Activated naive CD4-positive, alpha-beta T cell treated with anti-CD3 and anti-CD28 coated beads, Interleukin-2, amount 50 U/mL, for 24 hours (primary cell): ENCODE measurements at regions not wholly inside any gene's neighbourhood (a gene's known extent, or its start where the extent isn't known, plus 50 kb on each side); places are given as distances from the start of the nearest gene placed in this dataset.

Experiments used
- H3K27ac Mint-ChIP-seq: one replicate; pipeline ENCODE4 v1.8.0; 2021; ENCODE audit warnings: mild to moderate bottlenecking, mixed read lengths
- H3K27me3 Mint-ChIP-seq: one replicate; pipeline ENCODE4 v1.8.0; 2021; ENCODE audit warnings: mixed read lengths
- H3K36me3 Mint-ChIP-seq: one replicate; pipeline ENCODE4 v1.8.0; 2021; ENCODE audit warnings: mixed read lengths
- H3K4me1 Mint-ChIP-seq: one replicate; pipeline ENCODE4 v1.8.0; 2021; ENCODE audit warnings: mixed read lengths
- H3K4me3 Mint-ChIP-seq: one replicate; pipeline ENCODE4 v1.8.0; 2021; ENCODE audit warnings: mild to moderate bottlenecking, mixed read lengths
- H3K9me3 Mint-ChIP-seq: one replicate; pipeline ENCODE4 v1.8.0; 2021; ENCODE audit warnings: mixed read lengths

DNA sequence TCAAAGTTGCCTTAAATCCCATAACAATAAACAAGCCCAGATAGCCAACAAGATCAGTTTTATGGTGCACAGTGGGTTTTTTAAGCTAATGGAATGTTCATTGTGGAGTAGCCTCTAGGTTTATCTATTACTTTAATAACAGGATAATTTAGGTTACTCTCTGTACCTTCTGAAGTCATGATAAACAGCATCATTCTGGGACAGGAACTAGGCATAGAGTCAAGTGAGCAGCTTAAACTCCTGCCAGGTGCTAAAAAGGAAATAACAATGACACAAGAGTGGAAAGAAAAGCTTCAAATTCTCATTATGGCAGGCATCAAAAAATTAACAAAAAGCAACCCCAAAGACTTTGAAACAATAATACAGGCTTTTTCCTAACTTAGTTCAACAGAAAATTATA lies 228.8 kb downstream of the HACE1 start:
- no peaks in the 10 kb centered on the region for H3K36me3 Mint-ChIP-seq
- H3K27ac Mint-ChIP-seq = no peak overlapping the region
- no peaks in the 10 kb centered on the region for H3K9me3 Mint-ChIP-seq
- H3K4me1 Mint-ChIP-seq = no peaks in the 10 kb centered on the region
- H3K4me3 Mint-ChIP-seq = no peak overlapping the region
- peaks cover 12% of the 10 kb centered on the region for H3K27me3 Mint-ChIP-seq

DNA sequence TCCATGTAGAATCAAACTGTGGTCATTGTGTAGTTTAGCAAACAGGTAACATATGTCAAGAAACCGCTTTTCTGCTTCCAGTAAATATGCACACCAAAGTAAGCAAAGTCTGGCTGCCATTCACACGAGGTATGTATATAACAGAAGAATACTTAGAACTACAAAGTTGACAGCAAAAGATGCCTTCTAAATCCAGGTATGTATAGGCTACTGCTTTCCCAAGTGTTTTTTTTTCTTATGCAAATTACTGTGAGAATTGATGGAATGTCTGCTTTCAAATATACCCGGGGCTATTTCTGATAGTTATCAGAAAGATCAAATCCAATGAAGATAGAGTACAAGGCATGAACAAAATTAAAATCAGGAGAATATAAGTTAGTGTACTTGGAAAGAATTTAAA lies 229.2 kb downstream of the HACE1 start:
- Mint-ChIP-seq H3K4me1 (no peaks in the 10 kb centered on the region), H3K27me3 (peaks cover 13% of the 10 kb centered on the region), H3K27ac (no peak overlapping the region), H3K4me3 (no peak overlapping the region), H3K9me3 (no peaks in the 10 kb centered on the region), H3K36me3 (no peaks in the 10 kb centered on the region)

DNA sequence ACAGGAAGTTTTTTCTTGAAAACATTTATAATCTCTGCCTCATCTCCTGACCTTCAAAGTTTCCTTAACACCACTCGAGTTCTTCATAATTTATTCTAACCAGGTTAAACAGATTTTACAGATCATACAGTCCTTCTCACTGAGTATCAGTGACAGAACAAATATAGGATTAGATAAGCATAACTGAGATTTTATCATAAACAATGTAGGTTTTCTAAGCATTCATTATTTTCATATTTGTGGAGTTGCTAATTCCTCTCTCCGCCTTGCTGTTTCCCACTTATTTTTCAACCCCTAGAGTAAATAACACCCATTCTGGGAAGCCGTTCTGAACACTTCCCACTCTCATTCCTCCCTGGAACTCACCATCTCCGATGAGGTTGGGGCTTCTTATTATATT lies 229.9 kb downstream of the HACE1 start:
- Mint-ChIP-seq H3K4me3 (no peak overlapping the region), H3K9me3 (no peaks in the 10 kb centered on the region), H3K4me1 (no peaks in the 10 kb centered on the region), H3K27ac (no peak overlapping the region), H3K36me3 (no peaks in the 10 kb centered on the region), H3K27me3 (peaks cover 13% of the 10 kb centered on the region)

DNA sequence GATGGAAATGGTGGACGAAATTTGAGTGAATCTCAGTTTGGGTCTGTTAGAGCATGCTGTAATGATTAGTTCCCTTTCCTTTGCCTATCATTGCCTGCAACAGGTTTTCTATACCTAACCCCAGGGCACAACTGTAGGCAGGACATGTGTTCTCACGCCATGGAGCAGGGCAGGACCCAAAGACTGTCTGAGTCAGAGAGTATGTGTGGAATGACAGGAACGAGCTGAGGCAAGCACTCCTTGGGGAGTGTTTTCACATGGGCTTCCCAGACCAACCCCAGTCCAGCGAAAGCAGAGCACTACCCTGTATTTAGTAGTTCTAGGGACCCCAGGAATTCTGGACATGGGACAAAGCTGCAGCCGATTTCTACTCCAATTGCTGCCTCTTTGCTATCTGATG lies 234.2 kb downstream of the HACE1 start:
- Mint-ChIP-seq H3K36me3 (no peaks in the 10 kb centered on the region), H3K27me3 (peaks cover 13% of the 10 kb centered on the region), H3K27ac (no peak overlapping the region), H3K4me1 (peaks cover 6% of the 10 kb centered on the region), H3K9me3 (no peaks in the 10 kb centered on the region), H3K4me3 (no peak overlapping the region)

DNA sequence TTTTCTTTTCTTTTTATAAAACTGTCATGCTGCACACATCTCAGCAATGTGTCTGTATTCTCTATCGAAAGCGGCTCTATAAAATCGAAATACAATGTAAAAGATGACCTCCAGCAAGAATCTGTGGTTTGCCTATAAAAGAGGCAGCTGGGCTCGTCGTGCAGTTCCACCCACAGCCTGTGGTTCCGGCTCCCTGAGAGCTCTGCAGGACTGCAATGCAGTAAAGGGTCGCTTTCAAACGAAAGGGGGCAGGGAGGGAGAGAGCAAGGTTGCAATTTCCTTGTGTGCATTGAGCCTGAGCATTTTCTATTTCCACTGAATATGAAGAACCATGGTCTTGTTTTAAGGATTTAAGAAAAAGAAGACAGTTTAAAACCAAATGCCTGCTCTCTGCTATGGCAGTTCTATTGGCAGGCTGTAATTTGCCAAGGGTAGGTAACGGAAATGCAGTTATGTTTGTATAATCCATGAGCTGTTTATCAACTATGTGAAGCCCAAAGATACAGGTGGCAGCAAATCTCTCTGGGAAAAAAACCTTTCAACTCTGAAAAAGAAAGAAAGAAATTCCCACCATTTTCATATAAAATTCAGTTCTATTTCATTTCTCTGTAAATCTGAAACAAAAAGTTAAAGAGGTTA lies 236.5 kb downstream of the HACE1 start:
- Mint-ChIP-seq H3K27ac (no peak overlapping the region), H3K27me3 (peaks cover 7% of the 10 kb centered on the region), H3K36me3 (no peaks in the 10 kb centered on the region), H3K9me3 (no peaks in the 10 kb centered on the region), H3K4me3 (no peak overlapping the region), H3K4me1 (peaks cover 6% of the 10 kb centered on the region)

DNA sequence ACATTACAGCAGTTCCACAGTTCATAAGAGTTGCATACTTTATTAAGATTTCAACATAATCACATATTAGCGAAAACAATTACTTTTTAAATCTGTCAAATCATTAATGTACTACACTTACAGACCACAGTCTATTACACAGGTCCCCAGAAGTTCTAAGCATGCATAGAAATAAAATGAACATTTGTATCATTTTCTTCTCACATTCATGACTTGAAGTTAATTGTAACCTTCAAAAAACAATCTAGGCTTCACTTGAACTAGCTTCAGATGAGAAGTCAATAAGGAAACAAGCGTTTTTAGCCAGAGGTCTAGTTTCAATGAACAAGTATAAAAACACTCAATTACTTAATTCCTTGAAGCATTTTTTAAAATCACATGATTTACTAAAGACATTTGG lies 238.3 kb downstream of the HACE1 start:
- Mint-ChIP-seq H3K9me3 (no peaks in the 10 kb centered on the region), H3K4me3 (no peak overlapping the region), H3K36me3 (no peaks in the 10 kb centered on the region), H3K27me3 (peaks cover 4% of the 10 kb centered on the region), H3K4me1 (peaks cover 6% of the 10 kb centered on the region), H3K27ac (no peak overlapping the region)

DNA sequence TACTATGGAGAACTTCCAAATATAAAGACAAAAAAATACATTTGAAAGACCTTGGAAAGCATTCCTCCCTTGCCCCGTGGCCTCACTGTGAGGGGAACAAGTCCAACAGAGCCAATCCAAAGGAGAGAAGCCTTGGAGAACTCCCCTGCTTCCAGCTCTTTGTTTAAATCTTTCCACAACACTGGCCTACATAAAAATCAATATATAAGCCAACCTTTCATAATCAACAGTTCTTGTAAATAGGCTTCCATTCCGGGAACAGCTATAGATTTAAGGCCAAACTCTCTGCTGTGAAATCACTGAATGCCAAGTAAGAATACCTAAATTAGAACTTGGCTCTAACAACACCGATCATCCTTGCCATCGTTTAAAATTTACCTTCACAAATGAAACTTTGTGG lies 242.1 kb downstream of the HACE1 start:
- H3K36me3 Mint-ChIP-seq = no peaks in the 10 kb centered on the region

DNA sequence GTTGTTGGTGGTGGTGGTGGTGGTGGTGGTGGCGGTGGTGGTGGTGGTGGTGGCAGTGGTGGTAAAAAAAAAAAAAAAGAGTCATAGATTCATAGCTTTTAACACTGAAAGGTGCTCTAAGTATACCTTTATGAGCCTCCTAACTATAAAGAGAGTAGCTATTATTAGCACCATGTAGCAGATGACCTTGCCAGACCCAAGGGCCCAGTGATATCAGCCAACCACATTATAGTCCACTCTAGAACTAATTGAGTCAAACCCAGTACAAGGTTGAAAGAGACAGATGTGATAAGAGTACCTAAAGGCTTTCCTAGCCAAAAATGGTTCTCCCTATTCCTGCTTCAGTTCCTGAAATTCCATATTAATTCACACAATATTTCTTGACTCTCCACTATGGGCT lies 245.3 kb downstream of the HACE1 start:
- peaks cover 4% of the 10 kb centered on the region for H3K27me3 Mint-ChIP-seq
- H3K9me3 Mint-ChIP-seq = no peaks in the 10 kb centered on the region
- no peaks in the 10 kb centered on the region for H3K36me3 Mint-ChIP-seq
- no peak overlapping the region for H3K27ac Mint-ChIP-seq
- no peaks in the 10 kb centered on the region for H3K4me1 Mint-ChIP-seq
- no peak overlapping the region for H3K4me3 Mint-ChIP-seq

More for the DNA sequence above, 242.1 kb downstream of the HACE1 start:
- Mint-ChIP-seq H3K4me1 (no peaks in the 10 kb centered on the region), H3K4me3 (no peak overlapping the region), H3K27ac (no peak overlapping the region), H3K9me3 (no peaks in the 10 kb centered on the region), H3K27me3 (peaks cover 4% of the 10 kb centered on the region)

DNA sequence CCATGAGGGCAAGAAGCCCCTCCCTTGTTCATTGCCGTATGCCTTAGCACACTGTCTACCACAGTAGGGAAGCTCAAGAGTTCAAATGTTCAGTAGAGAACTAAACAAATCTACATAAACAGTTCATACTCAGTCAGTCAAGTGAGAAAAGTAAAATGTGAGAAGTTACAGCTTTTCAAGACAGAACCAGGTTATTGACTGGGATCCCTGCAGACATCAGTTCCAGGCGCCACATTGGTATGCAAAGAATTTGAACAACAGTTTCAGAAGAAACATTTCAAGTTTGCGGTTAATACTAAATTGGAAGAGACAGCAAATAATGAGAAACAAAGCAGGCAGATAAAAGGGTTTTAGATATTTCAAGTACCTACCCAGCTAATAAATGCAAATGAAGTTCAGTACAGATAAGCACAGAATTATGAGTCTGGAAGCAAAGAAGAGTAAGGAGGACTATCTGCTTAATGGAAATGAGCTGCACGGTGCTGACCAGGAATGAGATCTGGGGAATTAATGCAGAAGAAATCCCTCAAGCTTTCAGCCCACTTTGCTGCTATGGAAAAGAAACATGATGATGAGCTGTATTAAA lies 246.2 kb downstream of the HACE1 start:
- no peak overlapping the region for H3K4me3 Mint-ChIP-seq
- no peaks in the 10 kb centered on the region for H3K36me3 Mint-ChIP-seq
- no peaks in the 10 kb centered on the region for H3K9me3 Mint-ChIP-seq
- no peak overlapping the region for H3K27ac Mint-ChIP-seq
- H3K27me3 Mint-ChIP-seq = peaks cover 7% of the 10 kb centered on the region
- no peaks in the 10 kb centered on the region for H3K4me1 Mint-ChIP-seq

DNA sequence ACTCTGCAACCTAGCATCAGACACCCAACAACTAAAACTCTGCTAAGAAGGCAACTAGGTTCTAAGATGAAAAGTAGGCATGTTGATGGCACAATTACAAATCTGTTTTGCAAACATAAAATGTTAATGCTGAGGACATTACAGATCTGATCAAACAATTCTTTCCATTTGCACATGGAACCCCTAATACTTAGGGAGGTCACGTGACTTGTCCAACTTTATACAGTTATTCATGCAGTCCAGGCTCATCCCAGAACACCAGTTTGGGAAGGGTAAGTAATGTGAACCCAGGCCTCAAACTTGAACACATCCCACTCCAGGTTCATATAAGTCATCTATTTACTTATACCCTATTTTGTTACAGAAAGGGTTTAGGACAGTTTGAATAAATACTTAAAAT lies 247.2 kb downstream of the HACE1 start:
- Mint-ChIP-seq H3K36me3 (no peaks in the 10 kb centered on the region), H3K27me3 (peaks cover 7% of the 10 kb centered on the region), H3K9me3 (no peaks in the 10 kb centered on the region), H3K4me1 (no peaks in the 10 kb centered on the region), H3K27ac (no peak overlapping the region), H3K4me3 (no peak overlapping the region)

DNA sequence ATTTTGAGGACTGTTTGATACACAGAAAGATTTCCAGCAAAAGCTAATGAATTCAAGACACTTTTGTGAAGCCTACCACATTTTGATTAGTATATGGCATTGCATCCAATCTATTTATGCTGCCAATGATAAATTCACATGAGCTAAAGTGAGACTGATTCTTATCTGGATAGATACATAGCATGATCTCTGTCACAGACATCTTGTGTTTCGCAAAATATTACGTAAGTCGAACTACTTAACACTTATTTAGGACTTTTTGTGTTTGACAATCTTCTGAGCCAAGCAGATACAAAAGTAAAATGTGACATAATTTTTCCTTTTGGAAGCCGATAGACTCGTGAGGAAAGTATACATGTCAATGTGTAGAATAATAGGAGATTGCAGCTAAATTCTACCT lies 251.6 kb downstream of the HACE1 start:
- peaks cover 4% of the 10 kb centered on the region for H3K27me3 Mint-ChIP-seq
- peaks cover 2% of the 10 kb centered on the region for H3K4me1 Mint-ChIP-seq
- H3K36me3 Mint-ChIP-seq = no peaks in the 10 kb centered on the region
- H3K9me3 Mint-ChIP-seq = no peaks in the 10 kb centered on the region
- no peak overlapping the region for H3K27ac Mint-ChIP-seq
- H3K4me3 Mint-ChIP-seq = no peak overlapping the region

DNA sequence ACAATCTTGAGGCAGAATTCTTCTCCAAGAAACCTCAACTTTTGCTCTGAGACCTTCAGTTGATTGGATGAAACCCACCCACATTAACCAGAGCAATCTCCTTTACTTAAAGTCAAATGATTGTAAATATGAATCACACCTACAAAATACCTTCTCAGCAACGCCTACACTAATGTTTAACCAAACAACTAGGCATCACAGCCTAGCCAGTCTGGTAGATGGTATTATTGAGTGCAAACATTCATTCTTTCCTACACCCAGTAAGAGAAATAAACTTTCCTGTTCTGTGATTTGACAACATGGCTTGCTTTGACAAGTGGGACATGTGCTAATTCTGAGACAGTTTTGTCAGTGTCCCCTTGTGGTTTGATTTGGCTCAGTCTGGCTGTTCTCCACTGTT lies 252.2 kb downstream of the HACE1 start:
- no peak overlapping the region for H3K27ac Mint-ChIP-seq

DNA sequence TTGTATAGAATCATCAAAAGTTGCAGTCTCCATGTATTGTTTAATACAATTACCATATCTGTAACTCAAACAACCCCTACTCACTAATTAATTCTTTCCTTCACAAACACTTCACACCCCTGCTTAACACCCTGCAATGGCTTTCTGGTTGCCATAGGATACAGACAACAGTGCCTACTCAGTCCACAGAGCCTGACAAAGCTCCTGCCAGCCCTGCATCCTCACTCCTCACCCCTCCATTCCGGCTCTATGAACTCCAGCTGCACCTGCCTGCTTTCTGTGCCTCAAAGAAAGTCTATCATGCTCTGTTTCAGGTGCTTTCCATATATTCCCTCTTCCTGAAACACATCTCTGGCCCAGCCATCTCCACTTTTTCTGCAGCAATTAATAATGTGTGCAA lies 253.4 kb downstream of the HACE1 start:
- Mint-ChIP-seq H3K27me3 (peaks cover 4% of the 10 kb centered on the region), H3K4me1 (peaks cover 3% of the 10 kb centered on the region), H3K27ac (no peak overlapping the region), H3K4me3 (no peak overlapping the region), H3K9me3 (no peaks in the 10 kb centered on the region), H3K36me3 (no peaks in the 10 kb centered on the region)

More for the DNA sequence above, 252.2 kb downstream of the HACE1 start:
- Mint-ChIP-seq H3K9me3 (no peaks in the 10 kb centered on the region), H3K4me3 (no peak overlapping the region), H3K27me3 (peaks cover 4% of the 10 kb centered on the region), H3K4me1 (peaks cover 3% of the 10 kb centered on the region), H3K36me3 (no peaks in the 10 kb centered on the region)

DNA sequence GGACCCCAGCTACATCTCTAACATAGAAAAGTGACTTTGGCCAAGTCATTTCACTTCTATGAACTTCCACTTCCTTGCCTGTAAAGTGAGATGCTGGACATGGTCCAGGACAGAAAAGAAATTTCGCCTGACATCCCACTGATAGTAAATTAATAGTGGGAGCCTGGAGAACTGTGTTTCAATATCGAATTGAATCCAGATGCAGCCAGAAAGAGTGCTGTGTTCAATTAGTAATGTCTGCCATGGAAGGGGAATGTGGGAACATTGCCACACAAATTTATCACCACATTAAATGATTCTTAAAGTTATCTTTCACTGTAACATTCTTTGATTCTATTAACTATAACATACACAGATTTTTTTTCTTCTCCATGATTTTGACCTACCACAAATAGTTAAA lies 255.0 kb downstream of the HACE1 start:
- H3K27me3 Mint-ChIP-seq = peaks cover 4% of the 10 kb centered on the region
- peaks cover 3% of the 10 kb centered on the region for H3K4me1 Mint-ChIP-seq
- no peak overlapping the region for H3K4me3 Mint-ChIP-seq
- no peaks in the 10 kb centered on the region for H3K9me3 Mint-ChIP-seq
- H3K27ac Mint-ChIP-seq = no peak overlapping the region
- H3K36me3 Mint-ChIP-seq = no peaks in the 10 kb centered on the region

DNA sequence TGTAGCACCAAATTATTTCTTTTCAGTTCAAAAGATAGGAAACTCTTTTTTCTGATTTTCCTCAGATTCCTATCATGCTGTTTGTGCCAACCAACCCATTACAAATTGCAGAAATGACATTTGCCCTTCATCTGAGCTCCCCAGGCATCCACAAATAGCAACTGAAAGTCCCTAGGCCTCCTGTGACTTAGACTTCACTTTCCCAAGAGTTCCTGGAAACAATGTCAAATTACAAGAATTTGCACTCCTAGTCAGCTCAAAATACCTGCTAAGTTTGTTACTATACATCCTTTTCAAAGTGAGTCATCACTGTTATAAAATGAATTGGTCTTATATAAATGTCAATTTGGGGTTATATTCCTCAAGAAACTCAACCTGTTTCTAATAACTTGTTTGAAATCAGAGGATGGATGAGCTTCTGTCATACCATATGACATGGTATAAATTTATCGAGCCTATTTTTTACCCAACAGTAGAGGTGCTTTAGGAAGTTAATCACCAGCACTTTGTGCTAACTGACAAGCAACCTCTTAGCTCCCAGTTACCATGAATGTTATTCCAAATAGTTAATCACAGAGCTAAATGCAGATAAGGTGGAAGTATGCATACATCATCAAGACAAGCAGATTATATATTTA lies 256.5 kb downstream of the HACE1 start:
- Mint-ChIP-seq H3K9me3 (no peaks in the 10 kb centered on the region), H3K36me3 (no peaks in the 10 kb centered on the region), H3K4me3 (no peak overlapping the region), H3K4me1 (peaks cover 3% of the 10 kb centered on the region), H3K27ac (no peak overlapping the region), H3K27me3 (peaks cover 2% of the 10 kb centered on the region)

DNA sequence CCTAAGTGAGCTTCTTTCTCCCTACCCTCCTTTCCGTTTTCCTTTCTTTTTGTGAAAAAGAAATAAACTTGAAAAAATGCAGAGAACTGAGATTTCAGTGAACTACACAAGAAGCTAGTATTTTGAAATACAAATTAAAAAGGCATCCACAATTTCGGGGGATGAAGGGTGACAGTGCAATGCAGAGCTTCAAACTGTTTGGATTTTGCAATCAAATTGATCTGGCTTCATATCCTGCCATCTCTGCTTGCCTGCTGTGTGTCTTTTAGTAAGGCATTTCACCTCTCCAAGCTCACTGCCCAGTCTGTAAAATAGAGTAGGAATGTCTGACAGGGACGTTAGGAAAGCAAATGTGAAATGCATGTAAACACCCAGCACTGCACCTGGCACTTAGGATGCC lies 258.0 kb downstream of the HACE1 start:
- Mint-ChIP-seq H3K9me3 (no peaks in the 10 kb centered on the region), H3K36me3 (no peaks in the 10 kb centered on the region), H3K27me3 (peaks cover 3% of the 10 kb centered on the region), H3K27ac (no peak overlapping the region), H3K4me1 (peaks cover 3% of the 10 kb centered on the region), H3K4me3 (no peak overlapping the region)
